Caco-2 (cell line): ENCODE measurements at regions not wholly inside any gene's neighbourhood (a gene's known extent, or its start where the extent isn't known, plus 50 kb on each side); places are given as distances from the start of the nearest gene placed in this dataset.

Experiments
- BruUV-seq: library from RNA; stranded (reverse); fragments of 400-500 nt; replicated peaks from 2 replicates; lab custom pipeline; 2021; lab: Mats Ljungman, UMichigan
- CTCF ChIA-PET: fragments of 300-600 bp; sonication (Branson Sonifier 250); formaldehyde crosslinking; loops from one replicate; lab custom pipeline; 2022; ENCODE audit warnings: antibody characterized with exemption; lab: Charles Lee
- POLR2A ChIA-PET: fragments of 300-600 bp; sonication (Branson Sonifier 250); formaldehyde crosslinking; loops from one replicate; lab custom pipeline; 2022; ENCODE audit warnings: antibody characterized with exemption; lab: Charles Lee
- DNase-seq, 2 experiments: peaks; one replicate each; pipeline versions ENCODE4 v3.0.0 to v3.0.0-alpha.2; 2020 to 2022
- H3K27me3 ChIP-seq: replicated peaks from 2 replicates; pipeline ENCODE4 v1.6.0; 2011; ENCODE audit warnings: low read length; ENCODE audit not compliant: control insufficient read depth, insufficient read depth
- H3K36me3 ChIP-seq: 2 replicates; pipeline ENCODE4 v1.5.1; 2011; ENCODE audit warnings: low read length; ENCODE audit not compliant: control insufficient read depth, insufficient read depth
- H3K4me1 ChIP-seq: fragments of 250-450 bp; sonication (Bioruptor Pico); 2 replicates; pipeline ENCODE4 v1.5.1; 2020; ENCODE audit warnings: mild to moderate bottlenecking
- H3K4me3 ChIP-seq: 2 replicates; pipeline ENCODE4 v1.5.1; 2011; ENCODE audit warnings: low read depth, mild to moderate bottlenecking, control low read depth, low read length
- H3K9me3 ChIP-seq: fragments of 250-450 bp; sonication (Bioruptor Pico); 2 replicates; pipeline ENCODE4 v1.5.1; 2020; ENCODE audit warnings: mild to moderate bottlenecking, moderate library complexity
- H3K27ac Mint-ChIP-seq: one replicate; pipeline ENCODE4 v1.8.0; 2022; ENCODE audit warnings: mixed read lengths; ENCODE audit not compliant: unreplicated experiment
- H3K27me3 Mint-ChIP-seq: one replicate; pipeline ENCODE4 v1.8.0; 2022; ENCODE audit warnings: mixed read lengths; ENCODE audit not compliant: insufficient read depth, unreplicated experiment
- H3K36me3 Mint-ChIP-seq: one replicate; pipeline ENCODE4 v1.8.0; 2022; ENCODE audit warnings: mild to moderate bottlenecking, mixed read lengths; ENCODE audit not compliant: insufficient read depth, unreplicated experiment
- H3K4me1 Mint-ChIP-seq: one replicate; pipeline ENCODE4 v1.8.0; 2022; ENCODE audit warnings: low read depth, mixed read lengths; ENCODE audit not compliant: unreplicated experiment
- H3K4me3 Mint-ChIP-seq: one replicate; pipeline ENCODE4 v1.8.0; 2022; ENCODE audit warnings: mild to moderate bottlenecking, moderate library complexity, mixed read lengths; ENCODE audit not compliant: unreplicated experiment
- H3K9me3 Mint-ChIP-seq: one replicate; pipeline ENCODE4 v1.8.0; 2022; ENCODE audit warnings: mixed read lengths; ENCODE audit not compliant: unreplicated experiment
- intact Hi-C: fragments of 100-400 bp; cut with micrococcal nuclease; formaldehyde crosslinking; loops from one replicate; pipeline ENCODE4 v1.10.0; 2022; ENCODE audit not compliant: unreplicated experiment
- TF ChIP-seq, protein P1 (sequence below), 2 experiments: fragments of 200-600 bp in 1 of 2; IDR thresholded peaks; 1 replicate in 1 of 2; 2 replicates in 1 of 2; pipeline versions ENCODE4 v1.5.1 to v1.8.0; 2011 to 2022; ENCODE audit warnings: antibody characterized with exemption in 1 of 2, control low read depth in 1 of 2, inconsistent platforms in 1 of 2, low read depth in 1 of 2, low read length in 1 of 2, mild to moderate bottlenecking in 1 of 2, moderate library complexity in 1 of 2; ENCODE audit not compliant: insufficient read depth in 1 of 2, severe bottlenecking in 1 of 2, unreplicated experiment in 1 of 2

DNA sequence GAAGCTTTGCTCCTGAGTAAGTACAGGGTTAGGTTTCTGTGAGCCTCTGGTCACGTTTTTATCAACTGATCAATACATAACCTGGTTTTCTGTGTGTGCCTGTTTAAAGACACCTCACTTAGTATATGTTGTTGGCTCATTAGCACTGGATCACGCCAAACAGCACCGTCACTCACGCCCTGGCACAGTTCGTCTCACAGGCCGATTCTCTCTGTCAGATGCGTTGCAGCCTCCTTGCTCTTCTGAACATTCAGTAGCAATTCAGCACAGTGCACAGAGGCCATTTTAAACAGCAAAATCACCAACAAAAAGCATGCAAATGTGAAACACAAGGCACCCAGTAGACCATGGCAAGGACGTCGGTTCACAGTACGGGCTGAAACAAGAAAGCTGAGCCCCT is 288.5 kb downstream of the IRS2 start:
- H3K27me3 ChIP-seq: no peaks in the 10 kb centered on the region
- ChIA-PET CTCF (no interaction called here), POLR2A (no interaction called here)
- H3K4me3 Mint-ChIP-seq: no peak overlapping the region
- H3K4me3 ChIP-seq: no peak overlapping the region
- TF ChIP-seq, protein P1, sequence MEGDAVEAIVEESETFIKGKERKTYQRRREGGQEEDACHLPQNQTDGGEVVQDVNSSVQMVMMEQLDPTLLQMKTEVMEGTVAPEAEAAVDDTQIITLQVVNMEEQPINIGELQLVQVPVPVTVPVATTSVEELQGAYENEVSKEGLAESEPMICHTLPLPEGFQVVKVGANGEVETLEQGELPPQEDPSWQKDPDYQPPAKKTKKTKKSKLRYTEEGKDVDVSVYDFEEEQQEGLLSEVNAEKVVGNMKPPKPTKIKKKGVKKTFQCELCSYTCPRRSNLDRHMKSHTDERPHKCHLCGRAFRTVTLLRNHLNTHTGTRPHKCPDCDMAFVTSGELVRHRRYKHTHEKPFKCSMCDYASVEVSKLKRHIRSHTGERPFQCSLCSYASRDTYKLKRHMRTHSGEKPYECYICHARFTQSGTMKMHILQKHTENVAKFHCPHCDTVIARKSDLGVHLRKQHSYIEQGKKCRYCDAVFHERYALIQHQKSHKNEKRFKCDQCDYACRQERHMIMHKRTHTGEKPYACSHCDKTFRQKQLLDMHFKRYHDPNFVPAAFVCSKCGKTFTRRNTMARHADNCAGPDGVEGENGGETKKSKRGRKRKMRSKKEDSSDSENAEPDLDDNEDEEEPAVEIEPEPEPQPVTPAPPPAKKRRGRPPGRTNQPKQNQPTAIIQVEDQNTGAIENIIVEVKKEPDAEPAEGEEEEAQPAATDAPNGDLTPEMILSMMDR (IDR thresholded peaks at IDR 0.05; ENCODE audit: insufficient read depth in 1 of 2, low read depth in 1 of 2, low read length in 1 of 2, severe bottlenecking in 1 of 2, unreplicated experiment in 1 of 2): no peak
- H3K27ac Mint-ChIP-seq: no peak overlapping the region
- no peaks in the 10 kb centered on the region for H3K9me3 Mint-ChIP-seq
- no peaks in the 10 kb centered on the region for H3K9me3 ChIP-seq
- H3K27me3 Mint-ChIP-seq: peaks cover 3% of the 10 kb centered on the region
- H3K4me1 ChIP-seq: no peaks in the 10 kb centered on the region
- no peaks in the 10 kb centered on the region for H3K36me3 ChIP-seq
- DNase-seq: no peak
- no TSS peak for BruUV-seq
- intact Hi-C loops: no loop called here
- no peaks in the 10 kb centered on the region for H3K4me1 Mint-ChIP-seq
- no peaks in the 10 kb centered on the region for H3K36me3 Mint-ChIP-seq

DNA sequence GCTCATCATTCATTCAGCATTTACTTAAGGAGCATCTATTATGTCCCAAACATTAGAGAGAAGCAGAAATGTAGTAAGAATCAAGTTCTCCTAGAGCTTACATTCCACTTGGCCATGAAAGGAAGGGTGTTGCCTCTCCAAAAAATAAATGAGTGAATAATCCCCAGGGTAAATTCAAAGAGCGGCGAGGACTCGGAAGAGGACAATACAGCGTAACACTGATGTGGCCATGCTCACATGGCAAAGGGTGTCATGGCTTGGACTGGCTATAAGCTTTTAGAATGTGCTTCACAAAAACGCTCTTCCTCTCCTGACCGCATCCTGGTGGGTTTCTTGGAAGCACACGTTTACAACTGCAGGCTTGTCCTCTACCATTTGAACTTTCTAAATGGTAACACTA is 290.2 kb downstream of the IRS2 start:
- Histone ChIP-seq H3K4me1 (no peaks in the 10 kb centered on the region), H3K9me3 (no peaks in the 10 kb centered on the region), H3K27me3 (no peaks in the 10 kb centered on the region), H3K36me3 (no peaks in the 10 kb centered on the region), H3K4me3 (no peak overlapping the region)
- Mint-ChIP-seq H3K27ac (no peak overlapping the region), H3K4me1 (no peaks in the 10 kb centered on the region), H3K9me3 (no peaks in the 10 kb centered on the region), H3K27me3 (peaks cover 3% of the 10 kb centered on the region), H3K36me3 (no peaks in the 10 kb centered on the region), H3K4me3 (no peak overlapping the region)
- intact Hi-C loops: no loop called here
- no TSS peak for BruUV-seq
- ChIA-PET CTCF (no interaction called here), POLR2A (no interaction called here)
- DNase-seq: no peak
- TF ChIP-seq, protein P1 (IDR thresholded peaks at IDR 0.05; ENCODE audit: insufficient read depth in 1 of 2, low read depth in 1 of 2, low read length in 1 of 2, severe bottlenecking in 1 of 2, unreplicated experiment in 1 of 2): no peak

DNA sequence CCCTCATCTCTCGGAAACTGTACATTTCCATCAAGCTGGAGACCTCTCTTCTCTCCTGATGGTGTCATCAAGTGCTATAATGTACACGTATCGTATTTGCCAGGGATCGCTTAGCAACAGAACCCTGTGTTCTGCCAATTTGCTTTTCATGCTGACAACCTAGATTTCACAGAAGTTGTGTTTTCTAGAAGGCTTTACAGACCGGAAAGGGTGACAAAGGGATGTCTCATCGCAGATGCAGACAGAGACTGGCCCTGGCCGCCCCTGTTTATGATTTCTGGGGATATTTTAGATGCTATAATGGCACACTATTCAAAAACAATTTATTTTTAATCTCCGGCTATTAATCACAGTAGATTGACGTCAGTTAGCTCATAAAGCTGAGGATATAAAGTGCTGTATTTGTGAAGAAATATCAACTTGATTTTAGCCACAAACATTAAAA is 291.4 kb downstream of the IRS2 start:
- TF ChIP-seq, protein P1 (IDR thresholded peaks at IDR 0.05; ENCODE audit: insufficient read depth in 1 of 2, low read depth in 1 of 2, low read length in 1 of 2, severe bottlenecking in 1 of 2, unreplicated experiment in 1 of 2): no peak
- no peak overlapping the region for H3K4me3 Mint-ChIP-seq
- H3K4me1 Mint-ChIP-seq: no peaks in the 10 kb centered on the region

More for the DNA sequence above, 291.4 kb downstream of the IRS2 start:
- no peak overlapping the region for H3K4me3 ChIP-seq
- H3K27me3 ChIP-seq: no peaks in the 10 kb centered on the region
- Mint-ChIP-seq H3K9me3 (no peaks in the 10 kb centered on the region), H3K27ac (no peak overlapping the region), H3K27me3 (peaks cover 3% of the 10 kb centered on the region), H3K36me3 (no peaks in the 10 kb centered on the region)
- ChIA-PET CTCF (no interaction called here), POLR2A (no interaction called here)
- BruUV-seq: no TSS peak
- intact Hi-C loops: no loop called here
- DNase-seq: no peak
- H3K36me3 ChIP-seq: no peaks in the 10 kb centered on the region
- no peaks in the 10 kb centered on the region for H3K4me1 ChIP-seq
- H3K9me3 ChIP-seq: peaks cover 8% of the 10 kb centered on the region; the same call in 1 of the 2 replicates
